ENCODE measurements at regions not wholly inside any gene's neighbourhood (a gene's known extent, or its start where the extent isn't known, plus 50 kb on each side); places are given as distances from the start of the nearest gene placed in this dataset.

GRCh38 chr10:62466590-62466989, 92.4 kb downstream of the ZNF365 start:
- no peak for TF ChIP-seq CTCF (IDR thresholded peaks at IDR 0.05 in 8 of 11, conservative IDR thresholded peaks at IDR 0.05 in 3 of 11)
- no peak for TF ChIP-seq POLR2A (IDR thresholded peaks at IDR 0.05)

All from spleen (tissue), 7 donors.